ENCODE measurements at regions not wholly inside any gene's neighbourhood (a gene's known extent, or its start where the extent isn't known, plus 50 kb on each side); places are given as distances from the start of the nearest gene placed in this dataset.

DNA sequence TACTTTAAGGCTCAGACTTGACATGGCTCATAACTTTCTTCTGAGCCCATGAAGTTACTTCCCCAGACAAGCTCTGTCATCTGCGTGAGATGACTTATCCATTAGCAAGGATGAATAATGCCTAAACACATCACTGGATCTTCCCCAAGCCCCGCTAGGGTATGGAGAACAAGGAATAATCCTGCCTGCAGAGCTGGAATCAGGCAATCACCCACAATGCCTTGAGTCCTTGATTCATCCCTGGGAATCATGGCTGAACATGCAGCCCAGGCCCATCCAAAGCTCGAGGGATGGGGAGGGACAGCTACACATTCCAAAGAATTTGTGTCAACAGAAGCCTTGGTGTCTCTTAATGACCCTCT is 131.7 kb downstream of the PSMG1 start:
- DNase-seq, result no peak

DNA sequence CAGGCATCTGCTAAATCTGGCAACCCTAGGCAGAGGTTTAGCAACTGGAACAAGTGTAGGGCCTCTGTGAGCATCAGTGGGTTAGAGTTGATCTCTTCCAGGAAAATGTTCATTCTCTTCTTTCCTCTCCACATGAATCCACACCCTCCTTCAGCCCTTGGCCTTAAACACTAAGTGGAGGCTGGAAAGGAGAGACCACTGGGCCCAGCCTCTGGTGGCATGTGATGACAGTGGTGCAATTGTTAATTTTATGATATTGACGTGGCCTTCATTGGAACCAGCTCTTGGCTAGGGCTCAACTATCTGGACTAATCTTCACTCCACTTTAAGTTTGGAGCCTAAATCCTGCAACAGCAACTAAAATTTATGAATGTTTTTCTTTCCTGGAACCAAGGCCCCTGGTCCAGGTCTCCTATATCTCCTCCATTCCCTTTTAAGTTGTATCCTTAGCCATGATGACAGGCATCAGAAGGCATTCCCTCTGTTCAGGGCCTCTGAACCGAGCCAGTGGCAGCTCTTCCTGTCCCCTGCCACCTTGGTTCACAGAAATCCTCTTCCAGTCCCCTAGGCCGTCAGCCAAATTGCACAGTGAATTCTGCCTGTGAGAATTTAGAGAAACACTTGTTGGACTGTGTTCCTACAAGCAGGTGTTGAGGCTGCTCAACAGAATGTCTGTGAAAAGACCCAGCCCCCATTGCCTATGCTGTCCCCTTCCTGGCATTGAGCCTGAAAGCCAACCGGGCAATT is 132.2 kb downstream of the PSMG1 start:
- DNase-seq, result no peak

DNA sequence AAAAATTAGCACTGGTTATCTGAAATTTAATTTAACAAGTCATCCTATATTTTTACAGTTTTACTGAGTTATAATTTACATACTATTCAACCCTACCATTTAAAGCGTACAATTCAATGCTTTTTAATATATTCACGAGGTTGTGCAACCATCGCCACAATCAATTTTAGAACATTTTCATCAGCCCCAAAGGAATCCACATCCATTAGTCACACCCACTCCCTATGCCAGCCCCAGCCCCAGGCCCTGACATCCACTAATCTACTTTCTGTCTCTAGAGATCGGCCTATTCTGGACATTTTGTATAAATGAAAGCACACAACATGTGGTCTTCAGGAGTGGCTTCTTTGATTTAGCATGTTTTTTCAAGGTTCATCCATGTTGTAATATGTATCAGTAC is 134.7 kb downstream of the PSMG1 start:
- no peak for DNase-seq

DNA sequence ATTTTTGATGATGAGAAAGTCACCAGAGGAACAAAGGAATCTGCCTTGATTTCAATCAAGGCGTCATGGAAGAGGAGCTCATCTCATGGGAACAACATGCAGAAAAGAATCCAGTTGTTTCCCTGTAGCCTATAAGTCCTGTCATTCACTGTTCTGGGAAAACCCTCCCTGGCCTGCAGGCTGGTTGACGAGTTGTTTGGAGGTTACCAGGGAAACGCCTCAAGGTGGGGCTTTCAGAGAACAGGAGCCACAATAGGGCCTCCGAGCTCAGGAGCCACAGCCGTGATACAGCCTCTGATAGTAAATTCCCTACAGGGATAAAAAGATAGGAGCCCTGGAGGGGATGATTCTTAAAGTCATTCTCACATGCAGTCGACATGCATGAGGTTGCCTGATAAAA is 135.2 kb downstream of the PSMG1 start:
- DNase-seq, result no peak

DNA sequence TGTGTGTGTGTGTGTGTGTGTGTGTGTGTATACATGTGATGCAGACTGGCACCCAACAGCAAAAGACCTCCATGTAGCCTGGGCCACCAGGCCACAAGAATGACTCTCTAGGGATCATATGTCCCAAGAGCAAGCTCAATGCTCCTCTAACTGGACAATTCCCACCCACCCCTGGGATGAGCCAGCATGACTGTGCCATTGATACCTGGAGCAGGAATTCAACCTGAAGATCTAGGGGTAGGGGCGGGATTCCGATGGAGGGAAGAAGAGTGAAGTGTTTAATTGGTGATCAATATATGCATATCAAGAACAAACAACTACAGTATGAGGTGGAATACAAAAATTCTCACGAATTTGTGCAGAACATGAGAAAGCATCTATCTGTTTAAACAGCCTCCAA is 136.2 kb downstream of the PSMG1 start:
- no peak for DNase-seq

DNA sequence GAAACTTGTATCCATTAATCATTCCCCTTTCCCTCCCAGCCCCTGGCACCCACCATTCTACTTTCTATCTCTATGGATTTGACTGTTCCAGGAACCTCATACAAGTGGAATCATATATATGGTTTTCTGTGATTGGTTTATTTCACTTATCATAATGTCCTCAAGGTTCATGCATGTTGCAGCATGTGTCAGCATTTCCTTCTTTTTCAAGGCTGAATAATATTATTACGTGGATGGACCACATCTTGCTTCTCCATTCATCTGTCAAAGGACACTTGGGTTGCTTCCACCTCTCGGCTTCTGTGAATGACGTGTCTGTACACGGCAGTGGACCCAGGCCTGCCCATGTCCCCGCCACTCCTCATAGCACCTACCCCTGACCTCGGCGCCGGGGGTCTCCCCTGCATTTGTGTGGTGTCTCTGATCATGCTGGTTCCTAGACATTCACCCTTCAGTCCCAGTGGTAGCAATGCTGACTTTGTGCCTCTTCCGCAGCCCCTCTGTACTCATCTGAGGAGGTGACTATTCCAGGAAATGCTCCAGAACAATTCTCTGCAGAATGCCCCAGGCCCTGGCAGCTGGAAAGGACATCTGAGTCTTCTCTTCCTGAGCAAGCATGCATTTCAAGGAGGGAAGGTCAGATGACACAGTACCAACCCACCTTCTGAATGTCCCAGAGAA is 136.9 kb downstream of the PSMG1 start:
- no peak for DNase-seq

DNA sequence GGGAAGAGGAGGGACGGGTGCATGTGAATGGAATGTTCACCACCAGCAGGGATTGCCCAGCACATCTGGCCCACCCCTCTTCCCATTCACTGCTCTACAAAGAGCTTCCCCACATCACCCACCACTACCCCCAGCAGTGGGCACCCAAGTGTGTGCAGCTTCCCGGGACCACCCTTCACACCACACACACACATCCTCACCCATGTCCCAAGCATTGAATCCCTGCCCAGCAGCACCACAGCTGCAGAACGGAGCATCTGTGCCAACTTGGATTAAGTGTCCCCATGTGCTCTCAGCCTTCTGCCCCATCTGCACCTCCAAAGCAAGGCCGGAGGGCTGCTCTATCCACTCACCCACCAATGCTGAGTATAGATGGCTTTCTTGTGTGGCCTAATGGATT is 141.4 kb downstream of the PSMG1 start:
- DNase-seq, result no peak

DNA sequence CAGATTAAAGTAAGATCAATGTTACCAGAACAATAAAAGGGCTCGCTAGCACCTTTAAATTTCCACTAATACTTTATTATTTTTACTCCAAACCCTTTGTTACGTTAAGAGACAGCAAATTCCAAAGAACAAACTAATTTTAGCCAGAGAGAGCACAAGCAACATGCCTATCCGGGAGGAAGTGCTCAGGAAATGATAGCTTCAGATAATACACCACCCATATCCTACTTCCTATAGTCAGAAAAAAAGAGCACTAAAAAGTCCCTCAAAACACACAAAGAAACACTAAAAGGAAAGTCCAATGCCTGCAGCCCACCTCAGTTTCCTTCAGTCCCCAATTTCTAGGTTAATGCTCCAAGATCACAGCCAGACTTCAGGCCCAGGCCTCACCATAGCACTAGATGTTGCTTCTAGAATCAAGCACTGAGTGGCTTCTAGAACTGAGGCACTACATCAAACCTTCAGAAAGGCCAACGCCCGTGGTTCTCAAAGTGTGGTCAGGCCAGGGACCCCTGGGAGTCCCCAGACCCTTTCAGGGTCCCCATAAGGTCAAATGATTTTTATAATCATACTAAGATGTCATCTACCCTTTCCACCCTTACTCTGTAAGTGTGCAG is 142.6 kb downstream of the PSMG1 start:
- DNase-seq, result no peak

DNA sequence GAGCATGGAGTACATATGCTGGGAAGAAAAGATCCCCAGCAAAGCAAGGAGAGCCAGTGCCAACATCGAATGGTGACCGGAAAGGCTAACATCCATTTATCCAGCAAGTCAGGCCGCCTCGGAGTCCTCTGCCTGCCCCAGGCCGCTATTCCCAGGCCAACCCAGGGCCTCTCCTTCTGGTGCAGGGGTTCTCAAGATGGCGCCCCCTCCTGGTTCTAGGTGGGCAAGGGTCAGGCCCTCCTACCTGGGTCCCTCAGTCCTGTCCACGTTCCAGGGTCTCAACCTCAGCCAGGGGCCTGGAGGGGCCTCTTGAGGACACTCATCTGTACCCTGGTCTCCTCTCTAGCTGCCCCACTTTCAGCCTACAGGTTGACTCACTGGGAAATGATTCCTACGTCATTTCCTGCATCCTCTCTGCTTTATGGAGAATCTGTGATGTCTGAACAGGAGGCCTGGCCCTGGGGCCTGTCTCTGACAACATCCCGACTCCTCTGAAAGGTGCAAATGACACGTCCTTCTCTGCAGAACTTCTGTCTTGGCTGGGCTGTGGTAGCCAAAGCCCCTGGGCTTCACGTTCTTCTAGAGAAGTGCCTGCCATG is 145.3 kb downstream of the PSMG1 start:
- DNase-seq, result no peak

DNA sequence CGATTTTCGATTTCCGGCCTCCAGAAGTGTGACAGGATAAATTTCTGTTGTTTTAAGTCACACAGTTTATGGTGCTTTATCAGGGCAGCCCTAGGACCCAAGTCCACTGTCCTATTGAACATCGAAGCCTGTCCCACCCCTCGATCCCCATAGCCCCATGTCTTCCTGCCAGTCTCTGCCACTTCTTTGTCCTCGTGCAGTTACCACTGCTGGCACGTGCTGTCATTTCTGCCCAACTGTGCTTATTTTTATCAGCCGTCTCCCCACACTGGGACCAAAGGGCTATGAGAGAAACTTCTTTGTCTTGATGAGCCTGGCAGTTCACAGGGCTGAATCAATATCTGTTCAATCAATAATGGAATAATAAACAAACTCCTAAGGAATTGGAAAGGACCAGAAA is 146.7 kb downstream of the PSMG1 start:
- no peak for DNase-seq

DNA sequence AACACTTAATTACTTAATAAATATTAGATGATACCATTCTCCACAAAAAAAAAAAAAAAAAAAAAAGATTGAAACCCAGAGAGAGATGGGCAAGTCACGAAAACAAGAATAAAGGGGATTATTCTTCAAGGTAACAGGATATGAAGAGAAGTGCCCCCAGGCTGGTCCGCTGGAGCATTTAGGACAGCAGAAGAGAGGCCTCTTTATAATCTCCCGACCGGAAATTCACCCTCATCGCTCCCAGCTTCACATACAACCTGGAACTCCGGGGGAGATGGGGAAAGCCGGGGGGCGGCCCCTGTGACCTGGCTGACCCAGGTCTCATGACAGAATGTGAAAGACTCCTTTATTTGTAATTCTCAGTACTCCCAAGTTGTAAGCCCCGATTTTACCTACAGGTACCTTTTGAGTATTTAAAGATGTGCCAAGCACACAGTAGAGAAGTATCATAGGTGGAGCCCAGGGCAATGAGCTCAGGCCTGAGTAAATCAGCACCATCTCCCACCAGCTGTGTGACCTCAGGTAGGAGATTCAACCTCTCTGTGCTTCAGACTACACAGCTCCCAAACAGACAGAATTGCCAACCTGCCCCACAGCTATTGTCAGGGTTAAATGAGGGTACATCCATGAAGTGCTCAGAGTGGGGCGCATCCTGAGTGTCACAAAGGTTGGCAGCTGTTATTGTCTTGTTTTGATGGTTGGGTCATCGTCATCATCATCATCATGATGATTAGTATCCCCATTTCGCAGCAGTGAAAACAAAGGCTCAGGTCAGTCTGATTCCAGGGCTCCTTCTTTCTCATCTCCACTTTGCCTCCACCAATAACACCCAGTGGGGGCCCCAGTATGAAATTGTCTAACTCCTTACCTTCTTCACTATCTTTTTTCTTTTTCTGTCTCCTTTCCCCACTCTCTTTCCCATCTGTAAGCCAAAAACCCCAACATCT is 148.4 kb downstream of the PSMG1 start:
- no peak for DNase-seq

DNA sequence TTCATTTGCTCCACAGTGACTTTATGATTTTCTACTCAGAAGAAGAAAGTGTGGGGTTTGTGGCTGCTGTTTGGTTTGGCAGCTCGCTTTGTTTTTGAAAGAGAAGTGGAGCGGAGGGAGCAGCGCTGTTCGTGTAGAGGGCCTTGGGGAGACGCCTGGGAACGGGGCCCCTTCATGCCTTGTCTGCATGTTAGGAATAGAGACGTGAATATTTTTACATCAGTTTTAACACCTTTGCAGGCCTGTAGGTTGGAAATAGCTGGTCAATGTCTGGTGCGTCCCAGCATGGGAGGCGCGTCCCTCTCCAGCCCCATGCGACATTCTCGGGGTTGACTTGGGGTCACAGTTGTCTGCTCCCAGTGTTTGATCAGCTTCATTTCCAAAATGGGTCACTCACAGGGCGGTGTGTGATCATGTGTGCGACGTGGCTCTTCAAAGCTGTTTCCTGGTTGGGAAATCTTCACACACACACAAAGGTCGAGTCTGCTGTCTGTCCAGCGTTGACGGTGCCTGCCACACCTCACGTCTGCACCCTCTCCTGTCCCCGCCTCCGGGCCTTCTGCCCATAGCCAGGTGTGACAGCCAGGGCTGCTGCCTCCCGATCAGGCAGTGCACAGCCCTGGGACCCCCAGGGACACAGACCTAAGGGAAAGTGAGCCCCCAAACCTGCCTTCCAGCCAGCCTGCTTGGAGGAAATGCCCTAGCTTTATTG is 149.2 kb downstream of the PSMG1 start:
- DNase-seq, result no peak

DNA sequence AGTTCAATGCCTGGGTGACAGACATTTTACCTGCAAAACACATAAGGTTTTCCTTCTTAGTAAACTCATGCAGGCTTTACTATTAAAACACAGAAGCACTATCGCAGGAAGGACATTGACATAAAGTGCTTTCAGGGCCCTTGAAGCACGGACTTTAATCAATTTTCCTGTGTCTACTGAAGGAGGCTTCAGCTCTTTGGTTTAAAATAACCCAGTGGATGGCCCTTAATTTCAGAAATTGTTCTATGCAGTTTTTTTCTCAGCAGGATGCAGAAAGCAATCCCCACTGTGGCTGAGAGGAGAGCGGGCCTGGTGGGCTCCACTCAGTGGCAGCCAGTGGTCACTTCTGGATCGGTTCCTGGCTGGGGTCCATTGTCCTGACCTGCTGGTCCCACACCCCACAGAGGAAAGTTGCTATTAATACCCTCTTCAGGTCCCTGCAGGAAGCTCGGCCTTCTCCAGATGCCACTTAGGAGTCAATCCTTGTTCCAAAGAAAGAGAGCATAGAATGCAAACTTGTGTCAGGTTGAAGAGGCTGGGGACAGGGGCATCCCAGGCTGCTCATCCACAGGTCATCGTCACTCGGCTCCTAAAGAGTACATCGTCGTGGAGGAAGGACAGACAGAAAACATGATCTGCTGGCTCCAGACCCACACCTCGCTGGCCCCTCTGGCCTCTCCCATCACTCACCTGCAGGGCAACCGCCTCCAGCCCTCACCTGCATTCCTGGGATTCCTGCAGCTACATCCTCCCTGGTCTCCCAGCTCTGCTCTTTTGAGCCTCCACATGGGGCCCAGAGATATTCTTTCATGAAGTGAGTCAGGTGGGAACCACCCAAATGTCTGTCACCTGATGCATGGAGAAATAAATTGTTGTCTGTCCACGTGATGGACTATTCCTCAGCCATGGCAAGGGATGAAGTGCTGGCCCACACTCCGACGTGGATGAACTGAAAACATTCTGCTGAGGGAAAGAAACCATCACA is 153.1 kb downstream of the PSMG1 start:
- DNase-seq, result no peak

DNA sequence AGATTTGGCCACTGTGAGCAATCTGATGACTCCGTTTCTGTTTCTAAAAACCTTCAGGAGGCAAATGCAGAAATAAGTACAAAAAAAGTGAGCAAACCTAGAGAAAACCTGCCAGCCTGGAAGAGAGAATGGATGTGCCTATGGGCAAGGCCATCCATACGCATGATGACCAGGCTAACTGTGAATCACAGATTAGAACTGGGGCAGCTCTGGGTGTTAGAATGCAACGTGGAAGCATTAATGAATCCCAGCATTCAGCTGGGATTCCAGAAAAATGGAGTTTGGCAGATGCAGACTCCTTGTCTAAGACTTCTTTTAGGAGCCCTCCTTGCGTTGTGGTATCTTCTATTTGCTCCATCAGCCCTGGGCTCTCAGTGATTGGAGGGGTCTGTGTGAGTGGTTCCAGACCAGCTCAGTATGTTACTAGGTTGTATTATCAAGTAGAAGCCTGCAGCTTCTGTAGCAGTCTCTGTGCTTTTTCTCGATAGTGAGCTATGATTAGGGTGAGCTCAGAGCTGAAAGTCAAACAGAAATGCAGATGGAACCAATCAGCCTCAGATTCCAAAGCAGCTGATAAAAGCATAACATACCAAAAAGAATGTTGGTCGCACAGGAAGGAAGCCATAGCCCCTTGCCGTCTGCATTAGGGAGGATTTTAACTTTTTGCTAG is 154.0 kb downstream of the PSMG1 start:
- DNase-seq, result no peak

DNA sequence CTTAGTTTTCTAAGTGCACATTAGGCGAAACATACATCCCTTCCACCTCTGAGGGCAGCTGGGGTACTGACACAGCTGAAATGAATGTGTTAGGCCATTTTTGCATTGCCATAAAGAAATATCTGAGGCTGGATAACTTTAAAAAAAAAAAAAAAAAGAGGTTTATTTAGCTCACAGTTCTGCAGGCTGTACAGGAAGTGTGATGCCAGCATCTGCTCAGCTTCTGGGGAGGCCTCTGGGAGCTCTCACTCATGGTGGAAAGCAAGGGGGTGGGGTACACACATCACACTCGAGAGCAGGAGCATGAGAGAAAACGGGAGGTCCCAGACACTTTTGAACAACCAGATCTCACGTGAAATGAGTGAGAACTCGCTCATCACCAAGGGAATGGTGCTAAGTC is 158.1 kb downstream of the PSMG1 start:
- DNase-seq, result no peak

DNA sequence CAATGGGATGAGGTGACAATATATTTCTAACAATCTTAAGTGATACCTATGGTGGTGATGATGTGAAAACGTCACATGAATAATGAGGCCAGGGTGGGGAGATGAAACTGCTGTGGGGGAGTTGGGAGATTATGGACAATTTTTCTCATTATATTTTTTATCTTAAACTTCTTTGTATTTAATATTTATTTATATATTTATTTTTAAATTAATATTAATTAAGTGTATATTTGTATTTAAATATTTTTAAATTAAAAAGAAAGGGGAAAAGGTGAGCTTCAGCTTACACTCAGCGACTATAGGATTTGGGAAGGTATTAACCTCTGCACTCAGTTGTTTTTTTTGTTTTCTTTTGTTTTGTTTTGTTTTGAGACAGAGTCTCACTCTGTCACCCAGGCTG is 158.7 kb downstream of the PSMG1 start:
- DNase-seq, result no peak

DNA sequence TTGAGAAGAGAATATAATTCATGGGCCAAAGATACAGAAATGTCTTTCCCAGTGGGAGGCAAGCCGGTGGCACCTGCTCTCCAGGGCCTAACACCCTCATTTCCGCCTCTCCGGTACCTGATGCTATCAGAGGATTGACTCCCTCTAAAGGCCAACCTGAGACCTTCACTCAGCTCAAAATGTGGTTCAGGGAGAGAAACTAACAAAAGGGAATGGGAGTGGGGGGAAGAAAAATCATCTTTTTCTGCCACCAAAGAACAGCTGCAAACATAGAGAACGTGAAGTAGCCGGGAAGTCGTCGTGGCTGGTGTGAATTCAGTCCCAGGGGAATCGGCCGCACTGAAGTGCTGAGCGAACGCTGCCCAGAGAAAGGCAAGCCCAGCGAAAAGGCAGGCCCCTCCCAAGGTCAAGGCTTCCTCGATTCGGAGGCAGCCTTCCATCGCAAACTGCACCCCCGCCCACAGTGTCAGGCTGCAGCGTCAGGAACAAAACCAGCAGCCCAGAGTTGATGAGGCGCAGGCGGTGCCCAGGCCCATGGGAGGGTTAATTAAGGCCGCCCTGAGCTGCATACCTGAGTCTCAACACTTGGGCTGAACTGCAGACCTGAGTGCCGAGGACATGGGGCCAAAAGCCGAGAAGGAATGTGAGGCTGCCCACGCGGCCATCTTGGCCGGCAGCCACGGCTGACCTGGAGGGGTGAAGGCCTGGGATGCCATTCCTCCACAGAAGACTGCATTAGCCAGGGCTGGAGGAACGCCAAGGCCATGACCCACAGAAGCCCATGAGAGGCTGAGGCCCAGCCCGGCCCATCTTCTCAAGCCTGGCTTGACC is 160.2 kb downstream of the PSMG1 start:
- no peak for DNase-seq

DNA sequence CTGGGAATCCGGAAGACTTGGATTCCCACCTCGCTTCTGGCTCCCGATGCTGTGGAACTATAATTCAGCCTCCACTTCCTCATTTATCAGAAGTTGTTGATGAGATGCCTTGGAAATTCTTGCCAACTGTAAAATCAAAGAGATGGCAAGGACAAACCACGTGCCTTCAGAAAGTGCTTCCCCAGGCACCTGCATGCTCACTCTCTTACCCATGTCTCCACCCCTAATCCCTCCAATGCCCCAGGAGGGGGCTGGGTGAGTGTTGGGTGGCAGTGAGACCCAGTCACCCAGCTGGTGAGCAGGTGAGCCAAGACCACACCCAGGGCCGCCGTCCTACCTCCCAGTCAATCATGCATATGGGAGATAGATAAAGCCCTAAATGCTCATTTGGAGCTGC is 160.8 kb downstream of the PSMG1 start:
- DNase-seq, result no peak

DNA sequence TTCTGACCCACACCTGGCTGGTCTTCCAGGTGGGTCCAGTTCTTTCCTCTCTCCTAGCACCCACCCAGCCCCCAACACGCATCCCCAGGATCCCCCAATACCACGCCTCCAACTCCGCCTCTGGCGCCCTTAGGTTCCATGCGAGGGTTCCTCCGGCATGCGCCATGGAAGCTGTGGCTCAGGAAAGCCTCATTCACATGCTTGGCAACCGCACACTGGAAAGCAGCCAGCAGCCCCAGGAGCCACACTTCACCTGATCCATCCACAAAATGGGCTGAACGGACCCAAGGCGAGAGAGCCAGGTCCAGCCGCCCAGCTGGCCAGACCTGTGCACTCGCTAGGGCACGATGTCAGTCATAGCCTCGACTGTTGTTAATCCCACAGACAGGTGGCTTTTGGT is 161.2 kb downstream of the PSMG1 start:
- DNase-seq, result no peak

DNA sequence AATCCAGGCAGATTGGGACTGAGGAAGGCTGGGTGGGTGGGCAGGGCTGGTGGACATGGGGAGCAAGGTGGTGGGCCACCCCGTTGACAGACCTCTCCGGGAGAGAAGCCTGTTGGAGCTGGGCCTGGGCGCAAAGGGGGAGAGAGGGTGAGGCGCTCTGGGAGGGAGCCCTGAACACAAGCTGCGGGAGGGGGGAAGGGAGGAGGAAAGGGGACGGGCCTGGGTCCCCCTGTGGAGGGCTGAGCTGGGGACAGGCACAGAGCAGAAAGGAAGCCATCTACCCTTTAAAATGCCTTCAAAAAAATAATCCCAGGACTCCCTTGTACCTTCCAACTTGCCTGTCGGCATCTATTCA is 161.8 kb downstream of the PSMG1 start:
- no peak for DNase-seq
